GM12873 (cell line): ENCODE measurements at regions not wholly inside any gene's neighbourhood (a gene's known extent, or its start where the extent isn't known, plus 50 kb on each side); places are given as distances from the start of the nearest gene placed in this dataset.

Source experiments
- CTCF ChIP-seq: IDR thresholded peaks from 2 replicates; pipeline ENCODE4 v1.5.1; 2012; ENCODE audit warnings: low read depth, mild to moderate bottlenecking, moderate library complexity, low read length, control low read depth; ENCODE audit not compliant: insufficient read depth; ENCODE audit errors: missing control alignments

DNA sequence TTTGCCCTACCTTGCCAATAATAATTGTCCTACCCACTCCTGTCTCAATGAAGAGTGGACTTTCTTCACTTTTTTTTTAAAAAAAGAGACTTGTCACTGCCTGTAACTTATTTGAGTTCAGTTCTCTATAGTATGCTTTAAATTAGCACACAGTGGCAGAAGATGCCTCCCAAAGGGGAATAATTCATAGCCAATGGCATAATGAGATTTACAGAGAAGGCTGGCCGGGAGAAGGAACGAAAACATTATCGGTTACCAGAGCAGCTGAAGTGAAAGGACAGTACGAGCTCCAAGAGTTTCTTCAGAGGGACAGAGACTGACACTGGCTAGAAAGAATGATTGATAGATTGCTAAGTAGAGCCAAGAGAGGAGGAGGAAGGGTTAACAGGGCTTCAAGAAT, 356.3 kb downstream of the EMP1 start:
- TF ChIP-seq CTCF: no peak

GRCh38 chr12:13547283-13547682, 350.8 kb downstream of the EMP1 start:
- TF ChIP-seq CTCF: no peak

DNA sequence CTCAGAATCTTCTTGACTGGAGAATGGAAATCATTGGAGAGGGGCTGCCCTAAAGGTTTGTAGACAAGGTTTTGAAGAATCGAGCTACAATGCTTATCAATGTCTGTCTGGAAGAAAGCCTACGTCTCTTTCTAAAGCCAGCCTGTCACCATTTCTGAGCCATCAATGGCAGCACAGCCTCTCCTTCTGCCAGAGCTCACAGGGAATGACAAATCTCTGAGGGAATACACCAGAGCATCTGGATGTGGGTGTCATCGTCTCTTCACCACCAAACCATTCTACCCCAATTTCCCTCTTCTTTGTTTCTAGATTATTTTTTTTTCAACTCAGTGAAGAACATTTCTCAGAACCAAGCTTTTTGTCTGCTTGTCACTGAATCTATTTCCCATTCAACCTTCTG, 349.7 kb downstream of the EMP1 start:
- no peak for TF ChIP-seq CTCF

- TF ChIP-seq CTCF: no peak
These were observed 342.5 kb downstream of the EMP1 start for GRCh38 chr12:13539051-13539450.

- TF ChIP-seq CTCF: no peak
These were observed 341.6 kb downstream of the EMP1 start for GRCh38 chr12:13538136-13538535.

DNA sequence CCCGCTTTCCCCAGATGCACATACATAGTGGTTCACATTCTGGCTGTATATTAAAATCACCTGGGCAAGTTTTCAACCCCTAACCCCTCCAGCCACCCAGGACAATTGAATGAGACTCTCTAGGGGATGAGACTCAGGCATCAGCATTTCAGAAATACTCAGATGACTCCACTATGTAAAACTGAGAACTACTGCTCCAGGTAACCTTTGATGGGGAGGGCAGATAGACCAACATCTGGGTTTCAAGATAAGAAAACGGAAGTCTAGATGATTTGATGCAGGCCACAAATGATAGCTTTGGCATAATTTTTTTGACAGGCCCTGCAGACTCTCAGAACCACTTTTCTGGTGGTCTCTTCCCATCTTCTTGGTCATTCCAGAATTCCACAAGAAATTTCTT, 341.1 kb downstream of the EMP1 start:
- no peak for TF ChIP-seq CTCF

DNA sequence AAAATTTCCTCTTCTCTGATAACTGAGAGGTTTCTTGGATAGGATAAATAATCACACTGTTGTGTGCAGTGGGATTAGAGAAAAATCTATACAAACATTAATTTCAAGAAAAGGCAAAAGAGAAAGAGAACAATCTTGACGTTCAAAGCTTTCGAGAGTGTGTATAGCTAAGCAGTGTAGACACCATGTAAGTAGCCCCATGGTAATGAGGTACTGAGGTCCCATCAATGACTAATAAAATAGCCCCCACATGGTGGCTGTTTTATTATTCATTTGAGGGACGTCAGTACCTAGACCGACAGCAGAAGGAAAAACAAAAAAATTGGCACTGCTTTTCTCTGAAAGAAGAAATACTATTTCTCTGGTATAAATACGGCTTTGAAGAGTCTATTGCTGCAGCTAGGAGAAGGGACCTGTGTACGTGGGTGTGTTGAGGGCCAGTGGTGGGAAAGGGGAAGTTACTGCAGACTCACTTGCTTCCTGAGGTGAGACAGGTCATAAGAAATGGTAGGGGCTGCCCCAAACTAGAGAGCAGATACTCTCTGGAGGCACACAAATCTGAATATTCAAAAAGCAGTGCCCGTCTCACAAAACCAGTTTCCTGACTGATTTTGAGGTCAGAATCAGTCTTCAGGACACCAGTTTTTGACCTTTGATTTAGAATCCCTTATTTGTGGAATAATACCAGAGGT, 339.8 kb downstream of the EMP1 start:
- TF ChIP-seq CTCF: no peak
